Neural cell (in vitro differentiated cells): ENCODE measurements at regions not wholly inside any gene's neighbourhood (a gene's known extent, or its start where the extent isn't known, plus 50 kb on each side); places are given as distances from the start of the nearest gene placed in this dataset.

Experiments
- H2AFZ ChIP-seq: fragments of 200-600, 300-800 bp; sonication (generic), shearing (Covaris generic); 2 replicates; pipeline ENCODE4 v1.6.0; 2014; ENCODE audit warnings: low read depth, mild to moderate bottlenecking, antibody characterized with exemption, low read length, moderate library complexity
- H3F3A ChIP-seq: fragments of 200-600 bp; shearing (Covaris generic); 2 replicates; pipeline ENCODE4 v1.6.1; 2016; ENCODE audit warnings: mild to moderate bottlenecking, moderate library complexity, mixed read lengths, antibody characterized with exemption, low read length; ENCODE audit not compliant: insufficient read depth, poor library complexity, severe bottlenecking
- H3K27ac ChIP-seq: fragments of 200-600, 300-800 bp; sonication (generic), shearing (Covaris generic); 2 replicates; pipeline ENCODE4 v1.5.1; 2014; ENCODE audit warnings: mild to moderate bottlenecking, low read length, moderate library complexity
- H3K27me3 ChIP-seq: fragments of 300-800, 200-600 bp; sonication (generic), shearing (Covaris generic); 2 replicates; pipeline ENCODE4 v1.6.0; 2014; ENCODE audit warnings: mild to moderate bottlenecking, low read depth, low read length, moderate library complexity; ENCODE audit not compliant: insufficient read depth
- H3K36me3 ChIP-seq: fragments of 300-800, 200-600 bp; sonication (generic), shearing (Covaris generic); 2 replicates; pipeline ENCODE4 v1.5.1; 2014; ENCODE audit warnings: mild to moderate bottlenecking, antibody characterized with exemption, low read length, moderate library complexity; ENCODE audit not compliant: insufficient read depth
- H3K4me2 ChIP-seq: fragments of 300-800, 200-600 bp; sonication (generic), shearing (Covaris generic); 2 replicates; pipeline ENCODE4 v1.6.0; 2014; ENCODE audit warnings: mild to moderate bottlenecking, low read length
- H3K4me3 ChIP-seq: fragments of 300-800, 200-600 bp; sonication (generic), shearing (Covaris generic); 2 replicates; pipeline ENCODE4 v1.5.1; 2014; ENCODE audit warnings: mild to moderate bottlenecking, low read length, moderate library complexity
- H3K79me2 ChIP-seq: fragments of 200-600 bp; shearing (Covaris generic); replicated peaks from 2 replicates; pipeline ENCODE4 v1.6.0; 2014; ENCODE audit warnings: mild to moderate bottlenecking, low read length, moderate library complexity; ENCODE audit not compliant: insufficient read depth
- H3K9ac ChIP-seq: fragments of 300-800, 200-600 bp; sonication (generic), shearing (Covaris generic); 2 replicates; pipeline ENCODE4 v1.6.1; 2016; ENCODE audit warnings: mild to moderate bottlenecking, low read length, mixed read lengths
- H3K9me2 ChIP-seq: fragments of 200-600 bp; shearing (Covaris generic); 2 replicates; pipeline ENCODE4 v1.6.1; 2016; ENCODE audit warnings: mild to moderate bottlenecking, low read length, mixed read lengths; ENCODE audit not compliant: insufficient read depth
- H3K9me3 ChIP-seq: fragments of 200-600, 300-800 bp; sonication (generic), shearing (Covaris generic); 2 replicates; pipeline ENCODE4 v1.6.1; 2016; ENCODE audit warnings: mild to moderate bottlenecking, mixed run types, low read length, moderate library complexity, mixed read lengths
- H4K20me1 ChIP-seq: fragments of 200-600 bp; shearing (Covaris generic); 2 replicates; pipeline ENCODE4 v1.6.1; 2016; ENCODE audit warnings: mild to moderate bottlenecking, mixed run types; ENCODE audit not compliant: insufficient read depth
- EP300 ChIP-seq: fragments of 450-650 bp; conservative IDR thresholded peaks from 2 replicates; pipeline ENCODE4 v1.6.1; 2014; ENCODE audit warnings: antibody characterized with exemption, mild to moderate bottlenecking, moderate library complexity; ENCODE audit not compliant: poor library complexity, severe bottlenecking
- EZH2 ChIP-seq: fragments of 200-600, 300-800 bp; shearing (Covaris generic), sonication (generic); IDR thresholded peaks from 2 replicates; pipeline ENCODE4 v1.6.1; 2014; ENCODE audit warnings: antibody characterized with exemption, low read length, borderline replicate concordance, mild to moderate bottlenecking; ENCODE audit not compliant: insufficient read depth, poor library complexity, severe bottlenecking
- MXI1 ChIP-seq: fragments of 450-650 bp; conservative IDR thresholded peaks from 2 replicates; pipeline ENCODE4 v1.6.1; 2014; ENCODE audit warnings: antibody characterized with exemption, mild to moderate bottlenecking; ENCODE audit not compliant: poor library complexity, severe bottlenecking
- POLR2AphosphoS5 ChIP-seq: IDR thresholded peaks from 2 replicates; pipeline ENCODE4 v1.6.1; 2012
- RAD21 ChIP-seq: fragments of 450-650 bp; conservative IDR thresholded peaks from 2 replicates; pipeline ENCODE4 v1.6.1; 2014; ENCODE audit warnings: antibody characterized with exemption, mild to moderate bottlenecking, moderate library complexity
- SMC3 ChIP-seq: fragments of 450-650 bp; conservative IDR thresholded peaks from 2 replicates; pipeline ENCODE4 v1.6.1; 2014; ENCODE audit warnings: antibody characterized with exemption, mild to moderate bottlenecking, moderate library complexity; ENCODE audit not compliant: poor library complexity
- TAF1 ChIP-seq: IDR thresholded peaks from 2 replicates; pipeline ENCODE4 v1.6.1; 2012; ENCODE audit warnings: low read depth
- TF ChIP-seq, protein P1 (sequence below): fragments of 450-650 bp; IDR thresholded peaks from 2 replicates; pipeline ENCODE4 v1.5.1; 2014; ENCODE audit warnings: antibody characterized with exemption, mild to moderate bottlenecking, moderate library complexity; ENCODE audit not compliant: poor library complexity, severe bottlenecking
- TF ChIP-seq, protein P2 (sequence below): IDR thresholded peaks from 2 replicates; pipeline ENCODE4 v1.6.1; 2012; ENCODE audit warnings: borderline replicate concordance

DNA sequence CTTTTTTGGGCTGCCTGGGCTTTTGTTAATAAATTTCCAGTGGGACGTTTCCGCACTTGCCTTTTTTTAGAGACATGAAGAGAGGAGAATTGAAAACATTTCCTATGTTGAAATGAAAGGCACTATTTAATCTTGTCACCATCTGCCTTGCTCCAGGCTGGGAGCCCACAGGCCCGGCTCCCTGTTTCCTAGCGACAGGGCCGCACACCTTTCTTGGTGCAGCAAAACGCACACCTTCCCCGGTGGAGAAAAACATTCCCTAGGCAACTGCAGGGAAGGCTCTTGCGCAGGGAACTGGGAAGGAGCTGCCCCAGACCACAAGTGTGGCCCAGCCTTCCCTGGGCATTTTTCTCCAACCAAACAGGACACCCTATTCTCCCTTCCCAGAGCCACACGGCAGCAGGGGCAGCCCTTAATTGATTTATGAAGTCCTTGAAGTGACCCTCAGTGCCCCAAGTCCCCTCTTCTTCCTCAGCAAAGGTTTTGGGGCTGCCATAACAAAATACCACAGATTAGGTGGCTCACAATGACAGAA, 79.3 kb upstream of the KCNK12 start:
- no peak overlapping the region for H3K27ac ChIP-seq
- no peaks in the 10 kb centered on the region for H3K9me2 ChIP-seq
- H3F3A ChIP-seq, result no peaks in the 10 kb centered on the region
- H3K79me2 ChIP-seq, result no peaks in the 10 kb centered on the region
- H4K20me1 ChIP-seq, result no peaks in the 10 kb centered on the region
- H3K4me2 ChIP-seq, result no peak overlapping the region
- H3K27me3 ChIP-seq, result no peaks in the 10 kb centered on the region
- no peak overlapping the region for H3K9ac ChIP-seq
- no peak overlapping the region for H2AFZ ChIP-seq
- no peaks in the 10 kb centered on the region for H3K36me3 ChIP-seq
- no peak overlapping the region for H3K4me3 ChIP-seq
- H3K9me3 ChIP-seq, result no peaks in the 10 kb centered on the region
- no peak for TF ChIP-seq MXI1
- no peak for TF ChIP-seq POLR2AphosphoS5
- TF ChIP-seq, protein P1, sequence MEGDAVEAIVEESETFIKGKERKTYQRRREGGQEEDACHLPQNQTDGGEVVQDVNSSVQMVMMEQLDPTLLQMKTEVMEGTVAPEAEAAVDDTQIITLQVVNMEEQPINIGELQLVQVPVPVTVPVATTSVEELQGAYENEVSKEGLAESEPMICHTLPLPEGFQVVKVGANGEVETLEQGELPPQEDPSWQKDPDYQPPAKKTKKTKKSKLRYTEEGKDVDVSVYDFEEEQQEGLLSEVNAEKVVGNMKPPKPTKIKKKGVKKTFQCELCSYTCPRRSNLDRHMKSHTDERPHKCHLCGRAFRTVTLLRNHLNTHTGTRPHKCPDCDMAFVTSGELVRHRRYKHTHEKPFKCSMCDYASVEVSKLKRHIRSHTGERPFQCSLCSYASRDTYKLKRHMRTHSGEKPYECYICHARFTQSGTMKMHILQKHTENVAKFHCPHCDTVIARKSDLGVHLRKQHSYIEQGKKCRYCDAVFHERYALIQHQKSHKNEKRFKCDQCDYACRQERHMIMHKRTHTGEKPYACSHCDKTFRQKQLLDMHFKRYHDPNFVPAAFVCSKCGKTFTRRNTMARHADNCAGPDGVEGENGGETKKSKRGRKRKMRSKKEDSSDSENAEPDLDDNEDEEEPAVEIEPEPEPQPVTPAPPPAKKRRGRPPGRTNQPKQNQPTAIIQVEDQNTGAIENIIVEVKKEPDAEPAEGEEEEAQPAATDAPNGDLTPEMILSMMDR, result no peak
- no peak for TF ChIP-seq EZH2
- no peak for TF ChIP-seq TAF1
- no peak for TF ChIP-seq RAD21
- TF ChIP-seq, protein P2, sequence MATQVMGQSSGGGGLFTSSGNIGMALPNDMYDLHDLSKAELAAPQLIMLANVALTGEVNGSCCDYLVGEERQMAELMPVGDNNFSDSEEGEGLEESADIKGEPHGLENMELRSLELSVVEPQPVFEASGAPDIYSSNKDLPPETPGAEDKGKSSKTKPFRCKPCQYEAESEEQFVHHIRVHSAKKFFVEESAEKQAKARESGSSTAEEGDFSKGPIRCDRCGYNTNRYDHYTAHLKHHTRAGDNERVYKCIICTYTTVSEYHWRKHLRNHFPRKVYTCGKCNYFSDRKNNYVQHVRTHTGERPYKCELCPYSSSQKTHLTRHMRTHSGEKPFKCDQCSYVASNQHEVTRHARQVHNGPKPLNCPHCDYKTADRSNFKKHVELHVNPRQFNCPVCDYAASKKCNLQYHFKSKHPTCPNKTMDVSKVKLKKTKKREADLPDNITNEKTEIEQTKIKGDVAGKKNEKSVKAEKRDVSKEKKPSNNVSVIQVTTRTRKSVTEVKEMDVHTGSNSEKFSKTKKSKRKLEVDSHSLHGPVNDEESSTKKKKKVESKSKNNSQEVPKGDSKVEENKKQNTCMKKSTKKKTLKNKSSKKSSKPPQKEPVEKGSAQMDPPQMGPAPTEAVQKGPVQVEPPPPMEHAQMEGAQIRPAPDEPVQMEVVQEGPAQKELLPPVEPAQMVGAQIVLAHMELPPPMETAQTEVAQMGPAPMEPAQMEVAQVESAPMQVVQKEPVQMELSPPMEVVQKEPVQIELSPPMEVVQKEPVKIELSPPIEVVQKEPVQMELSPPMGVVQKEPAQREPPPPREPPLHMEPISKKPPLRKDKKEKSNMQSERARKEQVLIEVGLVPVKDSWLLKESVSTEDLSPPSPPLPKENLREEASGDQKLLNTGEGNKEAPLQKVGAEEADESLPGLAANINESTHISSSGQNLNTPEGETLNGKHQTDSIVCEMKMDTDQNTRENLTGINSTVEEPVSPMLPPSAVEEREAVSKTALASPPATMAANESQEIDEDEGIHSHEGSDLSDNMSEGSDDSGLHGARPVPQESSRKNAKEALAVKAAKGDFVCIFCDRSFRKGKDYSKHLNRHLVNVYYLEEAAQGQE, result no peak
- no peak for TF ChIP-seq EP300
- TF ChIP-seq SMC3, result no peak

DNA sequence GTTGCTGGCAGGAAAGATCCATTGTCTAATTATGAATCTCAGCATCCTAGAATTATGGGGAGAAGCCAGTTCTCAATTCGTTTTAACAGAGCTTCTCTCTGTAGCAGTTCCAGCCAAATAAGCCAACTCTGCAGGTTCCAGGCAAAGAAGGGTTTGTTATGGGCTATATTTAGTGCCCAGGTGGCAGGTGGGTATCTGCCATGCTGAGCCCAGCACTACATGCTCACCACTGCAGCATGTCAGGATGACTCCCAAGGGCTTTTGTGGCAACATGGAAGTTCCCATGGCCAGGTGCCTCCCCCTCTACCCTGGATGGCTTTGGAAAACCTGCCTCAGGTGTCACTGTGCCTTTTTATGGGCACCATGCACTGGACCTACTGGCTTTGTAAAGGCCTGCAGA, 74.5 kb upstream of the KCNK12 start:
- Histone ChIP-seq H3K27me3 (no peaks in the 10 kb centered on the region), H3K79me2 (no peaks in the 10 kb centered on the region), H3F3A (no peaks in the 10 kb centered on the region), H3K9ac (no peak overlapping the region), H3K4me2 (no peak overlapping the region), H3K9me2 (no peaks in the 10 kb centered on the region), H3K36me3 (no peaks in the 10 kb centered on the region), H3K9me3 (no peaks in the 10 kb centered on the region), H3K4me3 (no peak overlapping the region), H2AFZ (no peak overlapping the region), H3K27ac (no peak overlapping the region), H4K20me1 (no peaks in the 10 kb centered on the region)
- TF ChIP-seq EZH2 (no peak), POLR2AphosphoS5 (no peak), RAD21 (no peak)
- TF ChIP-seq, protein P2, result no peak
